ENCODE measurements at regions not wholly inside any gene's neighbourhood (a gene's known extent, or its start where the extent isn't known, plus 50 kb on each side); places are given as distances from the start of the nearest gene placed in this dataset.

GRCh38 chr10:81546243-81546642, 328.8 kb upstream of the NRG3 start (continued):
- TF ChIP-seq POLR2A (IDR thresholded peaks at IDR 0.05; ENCODE audit: low read depth, low read length) (no peak), FOXK2 (IDR thresholded peaks at IDR 0.05) (no peak)

- in situ Hi-C loops (cut with MboI) (no loop called here), intact Hi-C loops (cut with micrococcal nuclease; ENCODE audit: unreplicated experiment) (no loop called here)
- Histone ChIP-seq H3K9ac (ENCODE audit: control insufficient read depth, insufficient read depth, low read length) (no peak overlapping the region), H3K27me3 (replicated peaks in 1 of 2; ENCODE audit: control insufficient read depth in 2 of 2, insufficient read depth in 2 of 2, low read length in 1 of 2) (no peaks in the 10 kb centered on the region), H3K4me1 (ENCODE audit: control insufficient read depth, insufficient read depth, low read length) (no peaks in the 10 kb centered on the region), H3K27ac (ENCODE audit: control insufficient read depth, insufficient read depth) (no peak overlapping the region), H4K20me1 (ENCODE audit: control insufficient read depth, insufficient read depth) (no peaks in the 10 kb centered on the region), H3K4me2 (ENCODE audit: control insufficient read depth, insufficient read depth) (no peak overlapping the region), H3K79me2 (ENCODE audit: control insufficient read depth, insufficient read depth, low read length) (no peaks in the 10 kb centered on the region), H3K4me3 (no peak overlapping the region), H3K36me3 (ENCODE audit: control insufficient read depth in 2 of 2, insufficient read depth in 2 of 2, low read length in 1 of 2) (no peaks in the 10 kb centered on the region), H2AFZ (ENCODE audit: control insufficient read depth, low read depth, low read length) (no peak overlapping the region), H3K9me3 (replicated peaks; ENCODE audit: control insufficient read depth, insufficient read depth, low read length) (no peaks in the 10 kb centered on the region)
- ChIA-PET RAD21 (ENCODE audit: unreplicated experiment) (no interaction called here), POLR2A (no interaction called here), SMC1A (ENCODE audit: uncharacterized antibody, unreplicated experiment) (no interaction called here), CTCF (no interaction called here)
- TF ChIP-seq POU2F2 (IDR thresholded peaks at IDR 0.05; ENCODE audit: borderline replicate concordance, low read depth, low read length) (no peak), BRCA1 (IDR thresholded peaks at IDR 0.05; ENCODE audit: low read depth, low read length) (no peak), ZNF274 (IDR thresholded peaks at IDR 0.05; ENCODE audit: insufficient read depth, insufficient read length) (no peak), ZSCAN29 (IDR thresholded peaks at IDR 0.05) (no peak), SMC3 (IDR thresholded peaks at IDR 0.05; ENCODE audit: borderline replicate concordance, low read length) (no peak), REST (IDR thresholded peaks at IDR 0.05; ENCODE audit: low read depth, low read length) (no peak), ZNF207 (IDR thresholded peaks at IDR 0.05; ENCODE audit: borderline replicate concordance) (no peak), TCF7 (IDR thresholded peaks at IDR 0.05; ENCODE audit: borderline replicate concordance) (no peak), SMAD1 (IDR thresholded peaks at IDR 0.05; ENCODE audit: low read depth, partially characterized antibody) (no peak), ZBED1 (IDR thresholded peaks at IDR 0.05; ENCODE audit: borderline replicate concordance) (no peak)
- DNase-seq (ENCODE audit: low read depth, low spot score), result no peak
- no TSS peak for BruUV-seq (replicated peaks)
- 18% methylated on average over 3 of the region's 3 CpGs for WGBS (ENCODE audit: insufficient coverage, insufficient replicate concordance, low lambda C conversion rate, missing lambda C conversion rate)
- FAIRE-seq, result no peak
- no peak for ATAC-seq
These were observed 326.8 kb upstream of the NRG3 start for GRCh38 chr10:81548160-81548559.
